Endothelial cell of umbilical vein (primary cell): ENCODE measurements at regions not wholly inside any gene's neighbourhood (a gene's known extent, or its start where the extent isn't known, plus 50 kb on each side); places are given as distances from the start of the nearest gene placed in this dataset.

Experiments
- BruUV-seq: library from RNA; stranded (reverse); fragments of 400-500 nt; replicated peaks from 2 replicates; lab custom pipeline; 2021; lab: Mats Ljungman, UMichigan
- CTCF ChIA-PET: fragments of 300-600, 350-600 bp; sonication (Branson Sonifier 250); formaldehyde crosslinking; loops from one replicate; lab custom pipeline; 2021; ENCODE audit warnings: antibody characterized with exemption, inconsistent platforms; lab: Charles Lee
- POLR2A ChIA-PET: fragments of 300-600, 350-600 bp; sonication (Branson Sonifier 250); formaldehyde crosslinking; loops from one replicate; lab custom pipeline; 2021; ENCODE audit warnings: antibody characterized with exemption, inconsistent platforms; lab: Charles Lee
- DNase-seq: peaks from one replicate; pipeline ENCODE4 v3.0.0-alpha.2; 2011; ENCODE audit warnings: low read depth, low spot score
- FAIRE-seq: peaks from 2 replicates; lab custom pipeline; 2011; peaks lifted over from hg19 to GRCh38; lab: Jason Lieb, UNC
- H2AFZ ChIP-seq: 2 replicates; pipeline ENCODE4 v1.6.0; 2012; ENCODE audit warnings: low read depth, low read length, control low read depth, inconsistent platforms
- H3K27ac ChIP-seq: 2 replicates; pipeline ENCODE4 v1.5.1; 2011; ENCODE audit warnings: low read depth, mild to moderate bottlenecking, control low read depth, low read length, moderate library complexity; ENCODE audit not compliant: insufficient read depth
- H3K27me3 ChIP-seq, 2 experiments: 2 replicates each; pipeline versions ENCODE4 v1.6.0 to v1.6.1; 2011; ENCODE audit warnings: low read length in 2 of 2, mixed read lengths in 1 of 2; ENCODE audit not compliant: control insufficient read depth in 2 of 2, insufficient read depth in 2 of 2
- H3K36me3 ChIP-seq, 2 experiments: 2 replicates in 1 of 2; 3 replicates in 1 of 2; pipeline ENCODE4 v1.5.1; 2011; ENCODE audit warnings: low read length in 2 of 2, mild to moderate bottlenecking in 1 of 2, moderate library complexity in 1 of 2; ENCODE audit not compliant: control insufficient read depth in 2 of 2, insufficient read depth in 2 of 2; ENCODE audit errors: extremely low read depth in 1 of 2
- H3K4me1 ChIP-seq: 3 replicates; pipeline ENCODE4 v1.5.1; 2011; ENCODE audit warnings: mild to moderate bottlenecking, low read length; ENCODE audit not compliant: control insufficient read depth, insufficient read depth; ENCODE audit errors: extremely low read depth
- H3K4me2 ChIP-seq: 2 replicates; pipeline ENCODE4 v1.6.1; 2011; ENCODE audit warnings: low read length, control low read depth, mixed read lengths; ENCODE audit not compliant: insufficient read depth
- H3K4me3 ChIP-seq, 3 experiments: fragments of 200-600 bp in 1 of 3; sonication (generic), shearing (Covaris generic) in 1 of 3; replicated peaks in 1 of 3; 2 replicates each; pipeline ENCODE4 v1.5.1; 2011 to 2016; ENCODE audit warnings: control low read depth in 3 of 3, low read length in 3 of 3, mild to moderate bottlenecking in 2 of 3, inconsistent platforms in 1 of 3, low read depth in 1 of 3, moderate library complexity in 1 of 3; ENCODE audit not compliant: insufficient read depth in 1 of 3
- H3K79me2 ChIP-seq: 2 replicates; pipeline ENCODE4 v1.6.0; 2012; ENCODE audit warnings: low read length, inconsistent platforms; ENCODE audit not compliant: control insufficient read depth, insufficient read depth
- H3K9ac ChIP-seq: replicated peaks from 2 replicates; pipeline ENCODE3; 2011; ENCODE audit warnings: low read length, control low read depth; ENCODE audit not compliant: insufficient read depth; ENCODE audit errors: extremely low read depth
- H3K9me1 ChIP-seq: replicated peaks from 3 replicates; pipeline ENCODE4 v1.6.0; 2011; ENCODE audit warnings: mild to moderate bottlenecking, low read length; ENCODE audit not compliant: control insufficient read depth, insufficient read depth; ENCODE audit errors: extremely low read depth
- H3K9me3 ChIP-seq: replicated peaks from 2 replicates; pipeline ENCODE4 v1.5.1; 2012; ENCODE audit warnings: low read length, inconsistent platforms; ENCODE audit not compliant: control insufficient read depth, insufficient read depth
- H4K20me1 ChIP-seq: replicated peaks from 2 replicates; pipeline ENCODE3; 2011; ENCODE audit warnings: mild to moderate bottlenecking, low read length; ENCODE audit not compliant: control insufficient read depth, insufficient read depth; ENCODE audit errors: extremely low read depth
- EZH2 ChIP-seq: IDR thresholded peaks from 2 replicates; pipeline ENCODE4 v1.6.1; 2012; ENCODE audit warnings: borderline replicate concordance, low read depth, mild to moderate bottlenecking, moderate library complexity, low read length, inconsistent platforms; ENCODE audit not compliant: severe bottlenecking
- FOS ChIP-seq: IDR thresholded peaks from 2 replicates; pipeline ENCODE4 v1.6.1; 2011; ENCODE audit warnings: mild to moderate bottlenecking, low read length, moderate library complexity, borderline replicate concordance; ENCODE audit not compliant: insufficient read depth
- JUN ChIP-seq: IDR thresholded peaks from 2 replicates; pipeline ENCODE4 v1.6.1; 2011; ENCODE audit warnings: borderline replicate concordance, low read depth; ENCODE audit not compliant: insufficient read length, insufficient read depth
- MYC ChIP-seq: IDR thresholded peaks from one replicate; pipeline ENCODE4 v1.6.1; 2011; ENCODE audit warnings: mild to moderate bottlenecking, low read depth, low read length
- dilution Hi-C: fragments of 300-500 bp; cut with MboI; formaldehyde crosslinking; loops from one replicate; pipeline ENCODE4 v1.15.0; 2019; ENCODE audit warnings: low sequenced_read_pairs; ENCODE audit not compliant: extremely low pct_ligation_motif_present
- intact Hi-C: fragments of 100-400 bp; cut with micrococcal nuclease; formaldehyde crosslinking; loops from one replicate; pipeline ENCODE4 v1.10.0; 2022
- TF ChIP-seq, protein P1 (sequence below): IDR thresholded peaks from 2 replicates; pipeline ENCODE4 v1.6.1; 2011; ENCODE audit not compliant: insufficient read depth, insufficient read length
- TF ChIP-seq, protein P2 (sequence below), 2 donors: IDR thresholded peaks; 1 replicate in 1 of 2; 2 replicates in 1 of 2; pipeline ENCODE4 v1.5.1; 2011; ENCODE audit warnings: low read length in 2 of 2, mild to moderate bottlenecking in 2 of 2, moderate library complexity in 2 of 2, control low read depth in 1 of 2, inconsistent platforms in 1 of 2, low read depth in 1 of 2; ENCODE audit not compliant: insufficient read depth in 1 of 2; ENCODE audit errors: extremely low read depth in 1 of 2

GRCh38 chr18:22525313-22525712 lies 107.6 kb upstream of the CTAGE1 start:
- TF ChIP-seq, protein P1, sequence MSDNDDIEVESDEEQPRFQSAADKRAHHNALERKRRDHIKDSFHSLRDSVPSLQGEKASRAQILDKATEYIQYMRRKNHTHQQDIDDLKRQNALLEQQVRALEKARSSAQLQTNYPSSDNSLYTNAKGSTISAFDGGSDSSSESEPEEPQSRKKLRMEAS, result no peak
- TF ChIP-seq MYC, result no peak
- no peak for TF ChIP-seq EZH2
- no peak for TF ChIP-seq JUN
- no peak for TF ChIP-seq FOS
- TF ChIP-seq, protein P2, sequence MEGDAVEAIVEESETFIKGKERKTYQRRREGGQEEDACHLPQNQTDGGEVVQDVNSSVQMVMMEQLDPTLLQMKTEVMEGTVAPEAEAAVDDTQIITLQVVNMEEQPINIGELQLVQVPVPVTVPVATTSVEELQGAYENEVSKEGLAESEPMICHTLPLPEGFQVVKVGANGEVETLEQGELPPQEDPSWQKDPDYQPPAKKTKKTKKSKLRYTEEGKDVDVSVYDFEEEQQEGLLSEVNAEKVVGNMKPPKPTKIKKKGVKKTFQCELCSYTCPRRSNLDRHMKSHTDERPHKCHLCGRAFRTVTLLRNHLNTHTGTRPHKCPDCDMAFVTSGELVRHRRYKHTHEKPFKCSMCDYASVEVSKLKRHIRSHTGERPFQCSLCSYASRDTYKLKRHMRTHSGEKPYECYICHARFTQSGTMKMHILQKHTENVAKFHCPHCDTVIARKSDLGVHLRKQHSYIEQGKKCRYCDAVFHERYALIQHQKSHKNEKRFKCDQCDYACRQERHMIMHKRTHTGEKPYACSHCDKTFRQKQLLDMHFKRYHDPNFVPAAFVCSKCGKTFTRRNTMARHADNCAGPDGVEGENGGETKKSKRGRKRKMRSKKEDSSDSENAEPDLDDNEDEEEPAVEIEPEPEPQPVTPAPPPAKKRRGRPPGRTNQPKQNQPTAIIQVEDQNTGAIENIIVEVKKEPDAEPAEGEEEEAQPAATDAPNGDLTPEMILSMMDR (IDR thresholded peaks at IDR 0.05; ENCODE audit: extremely low read depth in 1 of 2, insufficient read depth in 1 of 2, low read depth in 1 of 2, low read length in 2 of 2), result no peak
- POLR2A ChIA-PET, result no interaction called here
- dilution Hi-C loops, result no loop called here
- intact Hi-C loops, result no loop called here
- no peak overlapping the region for H3K27ac ChIP-seq
- H2AFZ ChIP-seq, result no peak overlapping the region
- H3K9me1 ChIP-seq, result no peaks in the 10 kb centered on the region
- no peaks in the 10 kb centered on the region for H3K79me2 ChIP-seq
- FAIRE-seq (no peak), DNase-seq (no peak)
- no TSS peak for BruUV-seq
- no peak overlapping the region for H3K4me2 ChIP-seq
- no peaks in the 10 kb centered on the region for H3K27me3 ChIP-seq
- H3K9me3 ChIP-seq, result no peaks in the 10 kb centered on the region
- no peak overlapping the region for H3K9ac ChIP-seq
- H3K36me3 ChIP-seq, result no peaks in the 10 kb centered on the region
- CTCF ChIA-PET, result interaction anchor here (0.6 kb wide), 1 partner anchor 313 kb away, joined by 3 read pairs; no protein-coding TSS in a partner anchor
- H3K4me1 ChIP-seq, result no peaks in the 10 kb centered on the region
- H4K20me1 ChIP-seq, result no peaks in the 10 kb centered on the region
- H3K4me3 ChIP-seq, result no peak overlapping the region
